Non-pigmented ciliary epithelial cell (primary cell): ENCODE measurements at regions not wholly inside any gene's neighbourhood (a gene's known extent, or its start where the extent isn't known, plus 50 kb on each side); places are given as distances from the start of the nearest gene placed in this dataset.

Experiments
- DNase-seq: peaks from one replicate; pipeline ENCODE4 v3.0.0-alpha.2; 2010; ENCODE audit warnings: low read depth

DNA sequence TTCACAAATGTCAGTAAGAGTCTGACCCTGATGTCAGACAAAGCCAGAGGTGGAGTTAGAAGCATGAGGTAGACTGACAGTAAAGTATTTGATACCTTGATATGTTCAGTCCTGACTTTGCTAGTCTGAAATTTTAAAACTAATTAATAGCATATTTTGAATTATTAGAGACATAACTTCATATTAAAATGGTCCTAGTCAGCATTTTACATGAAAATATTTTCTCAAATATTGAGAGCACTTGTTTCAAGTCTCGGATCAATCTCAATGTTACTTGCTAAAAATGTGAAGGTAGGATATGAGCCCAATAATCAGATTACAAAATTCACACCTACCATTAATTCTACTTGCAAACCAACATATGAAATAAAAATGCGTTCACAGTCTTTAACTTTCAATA is 58.1 kb upstream of the TTC14 start:
- no peak for DNase-seq

DNA sequence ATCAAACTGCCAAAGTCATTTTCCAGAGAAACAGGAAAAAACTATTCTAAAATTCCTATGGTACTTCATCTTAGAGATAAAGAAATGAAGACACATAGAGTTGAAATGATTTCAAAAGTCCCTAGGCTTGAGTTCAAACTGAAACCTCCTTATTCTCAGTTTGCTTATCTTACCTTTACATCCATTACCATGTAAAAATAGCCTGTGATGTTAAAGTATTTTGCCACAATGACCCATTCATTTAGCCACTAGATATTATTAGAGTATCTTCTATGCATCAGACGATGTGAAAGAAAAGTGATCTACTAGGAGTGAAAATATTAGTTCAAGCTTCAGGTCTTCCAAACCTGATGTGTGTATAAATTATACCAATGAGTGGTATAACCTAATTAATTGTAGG is 55.1 kb upstream of the TTC14 start:
- DNase-seq, result no peak

DNA sequence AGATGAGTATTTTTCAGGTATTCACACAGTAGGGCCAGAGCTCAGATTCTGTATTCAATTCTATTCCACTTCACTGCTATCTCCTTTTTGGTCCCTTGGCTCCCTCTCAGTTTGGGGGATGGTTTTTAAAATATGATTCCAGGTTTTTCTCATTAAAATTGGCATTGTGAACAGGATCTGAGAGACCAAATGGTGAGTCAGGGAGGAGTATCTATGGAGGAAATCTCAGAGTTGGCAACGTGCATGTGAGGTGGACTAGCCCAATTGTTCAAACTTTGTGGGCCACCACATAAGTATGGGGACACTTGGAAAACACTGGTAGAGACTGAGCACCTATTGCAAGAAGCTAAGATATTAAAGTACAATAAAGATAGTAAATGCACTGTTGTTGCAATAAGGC is 53.9 kb upstream of the TTC14 start:
- DNase-seq, result no peak
